Activated CD8-positive, alpha-beta memory T cell treated with anti-CD3 and anti-CD28 coated beads for 48 hours (primary cell): ENCODE measurements at regions not wholly inside any gene's neighbourhood (a gene's known extent, or its start where the extent isn't known, plus 50 kb on each side); places are given as distances from the start of the nearest gene placed in this dataset.
"Not testable (repeated sequence)": the region's sequence is repeated elsewhere in the genome, so short reads cannot be mapped to it uniquely, and the experiment has no call there.

Experiments used
- DNase-seq, 3 experiments: peaks; one replicate each; pipeline ENCODE4 v3.0.0-alpha.2; 2020; ENCODE audit warnings: low read depth in 2 of 3, low spot score in 2 of 3

- DNase-seq, result no peak
Measured at GRCh38 chr10:60570896-60571295, 181.2 kb upstream of the ANK3 start.

GRCh38 chr10:60570272-60570865, 180.7 kb upstream of the ANK3 start:
- DNase-seq, result no peak

- no peak for DNase-seq
Measured at GRCh38 chr10:60569681-60570080, 180.0 kb upstream of the ANK3 start.

GRCh38 chr10:60566096-60566495, 176.4 kb upstream of the ANK3 start:
- no peak for DNase-seq

GRCh38 chr10:60565492-60565891, 175.8 kb upstream of the ANK3 start:
- no peak for DNase-seq

GRCh38 chr10:60564475-60564874, 174.8 kb upstream of the ANK3 start:
- DNase-seq, result no peak

- no peak for DNase-seq
Measured at GRCh38 chr10:60560451-60560850, 170.8 kb upstream of the ANK3 start.

- no peak for DNase-seq
Measured at GRCh38 chr10:60555700-60556099, 166.0 kb upstream of the ANK3 start.

GRCh38 chr10:60549686-60550085, 160.0 kb upstream of the ANK3 start:
- DNase-seq, result no peak

GRCh38 chr10:60542657-60543056, 153.0 kb upstream of the ANK3 start:
- DNase-seq, result no peak

GRCh38 chr10:60541451-60541850, 151.8 kb upstream of the ANK3 start:
- DNase-seq, result no peak

GRCh38 chr10:60537697-60538096, 148.0 kb upstream of the ANK3 start:
- DNase-seq, result no peak

GRCh38 chr10:60536529-60537114, 146.9 kb upstream of the ANK3 start:
- no peak for DNase-seq

- DNase-seq, result no peak
Measured at GRCh38 chr10:60535427-60535826, 145.8 kb upstream of the ANK3 start.

GRCh38 chr10:60534761-60535389, 145.2 kb upstream of the ANK3 start:
- DNase-seq, result no peak

- no peak for DNase-seq
Measured at GRCh38 chr10:60532696-60533468, 143.2 kb upstream of the ANK3 start.

- DNase-seq, result no peak
Measured at GRCh38 chr10:60531006-60531405, 141.3 kb upstream of the ANK3 start.

- no peak for DNase-seq
Measured at GRCh38 chr10:60527676-60528075, 138.0 kb upstream of the ANK3 start.

- no peak for DNase-seq
Measured at GRCh38 chr10:60525716-60526585, 136.3 kb upstream of the ANK3 start.

- DNase-seq, result no peak
Measured at GRCh38 chr10:60524541-60524940, 134.9 kb upstream of the ANK3 start.

- DNase-seq, result not testable (repeated sequence)
Measured at GRCh38 chr10:60523371-60523770, 133.7 kb upstream of the ANK3 start.
